AG20443 (cell line): ENCODE measurements at regions not wholly inside any gene's neighbourhood (a gene's known extent, or its start where the extent isn't known, plus 50 kb on each side); places are given as distances from the start of the nearest gene placed in this dataset.
A peak's percentile ranks its signal among the peaks of the same experiment; 100 is the strongest.

Experiments
- DNase-seq: peaks from one replicate; pipeline ENCODE4 v3.0.0; 2012; ENCODE audit warnings: low spot score, mixed read lengths

GRCh38 chr6:4587171-4587570, 189.0 kb upstream of the CDYL start:
- no peak for DNase-seq

DNA sequence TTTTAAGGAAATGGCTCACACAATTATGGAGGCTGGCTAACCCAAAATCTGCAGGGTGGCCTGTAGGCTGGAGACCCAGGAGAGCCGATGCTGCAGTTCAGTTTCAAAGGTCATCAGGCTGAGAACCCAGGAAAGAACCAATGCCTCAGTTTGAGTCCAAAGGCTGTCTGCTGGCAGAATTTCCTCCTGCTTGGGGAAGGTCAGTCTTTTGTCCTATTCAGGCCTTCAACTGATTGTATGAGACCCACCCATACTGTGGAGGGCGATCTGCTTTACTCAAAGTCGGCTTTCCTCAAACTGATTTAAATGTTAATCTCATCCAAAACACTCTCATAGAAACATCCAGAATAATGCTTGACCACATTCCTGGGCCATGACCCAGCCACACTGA, 189.7 kb upstream of the CDYL start:
- no peak for DNase-seq

DNA sequence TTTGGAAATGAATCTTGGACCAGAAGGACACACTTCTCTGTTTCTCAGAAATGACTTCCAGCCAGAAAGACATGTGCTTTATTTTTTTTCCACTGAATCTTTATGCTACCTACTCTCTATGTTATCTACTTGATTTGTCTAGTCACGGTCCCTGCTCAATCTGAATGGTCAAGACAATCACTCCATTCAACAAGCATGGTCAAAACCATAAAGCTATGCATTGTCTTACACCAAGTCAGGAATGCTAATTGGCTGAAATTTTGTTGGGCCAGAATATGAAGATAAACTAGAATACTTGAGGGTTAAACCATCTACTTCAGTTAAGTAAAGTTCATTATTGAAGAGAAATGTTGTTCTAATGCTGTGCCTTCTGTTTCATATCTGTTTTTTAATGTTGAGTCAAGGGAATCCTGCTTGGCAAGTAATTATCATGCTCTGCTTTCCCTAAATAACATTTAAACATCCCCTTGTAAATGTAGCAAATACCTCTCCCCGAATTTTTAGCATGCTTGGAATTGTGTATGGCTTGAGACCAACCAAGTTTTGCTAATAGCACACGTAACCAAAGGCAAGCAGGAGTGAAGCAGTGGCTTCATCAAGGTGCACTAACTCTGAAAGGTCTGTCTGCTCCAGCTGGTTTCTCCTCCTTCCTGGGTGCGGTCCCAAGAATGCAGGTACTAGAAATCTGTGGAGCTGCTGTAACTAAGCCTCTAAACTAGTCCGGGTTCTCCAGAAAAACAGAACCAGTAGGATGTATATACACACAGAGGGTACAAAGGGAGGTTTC, 190.3 kb upstream of the CDYL start:
- DNase-seq = no peak

GRCh38 chr6:4584801-4585200, 191.4 kb upstream of the CDYL start:
- no peak for DNase-seq

- DNase-seq = no peak
Measured at GRCh38 chr6:4582506-4583417, 193.4 kb upstream of the CDYL start.

DNA sequence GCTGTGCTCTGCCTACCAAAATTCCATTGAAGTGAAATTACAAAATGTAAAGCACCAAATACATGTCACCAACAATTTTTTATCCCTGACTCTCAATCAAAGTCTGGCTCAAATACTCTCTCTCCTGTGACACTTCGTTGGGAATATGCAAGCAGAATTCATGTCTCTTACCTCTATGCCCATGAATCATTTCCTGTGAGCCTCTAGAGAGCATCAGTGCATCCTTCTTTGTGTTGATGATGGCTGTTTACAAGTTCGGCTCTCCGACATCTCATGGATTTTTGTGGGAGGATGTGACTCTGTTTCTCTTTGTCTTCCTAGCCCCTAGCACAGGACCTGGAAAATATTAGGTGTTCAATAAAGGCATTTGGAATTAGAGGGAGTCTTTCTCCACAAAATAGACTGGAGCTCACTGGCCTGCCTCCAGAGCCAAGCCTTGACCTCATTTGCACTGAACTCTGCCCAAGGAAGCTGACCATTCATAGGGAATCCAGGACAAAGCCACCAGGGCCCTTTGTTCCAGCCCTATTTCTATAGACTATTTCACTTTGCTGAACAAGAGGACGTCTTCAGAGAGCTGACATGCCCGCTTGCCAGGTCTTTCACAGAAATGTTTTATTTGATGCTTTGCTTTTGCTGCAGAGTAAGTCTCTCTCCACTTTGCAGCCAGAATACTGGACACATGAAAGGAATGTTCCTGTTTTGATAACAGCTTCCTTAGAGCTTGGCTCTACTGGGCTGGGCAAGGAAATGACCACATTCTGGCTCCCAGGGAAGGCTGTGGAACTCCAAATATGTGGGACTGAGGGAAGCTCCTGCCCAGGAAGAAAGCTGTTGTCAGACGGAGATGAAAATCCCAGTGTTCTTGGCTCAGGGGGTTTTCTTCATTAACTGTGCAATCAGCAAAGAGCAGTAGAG, 194.5 kb upstream of the CDYL start:
- DNase-seq = peak; percentile 89

DNA sequence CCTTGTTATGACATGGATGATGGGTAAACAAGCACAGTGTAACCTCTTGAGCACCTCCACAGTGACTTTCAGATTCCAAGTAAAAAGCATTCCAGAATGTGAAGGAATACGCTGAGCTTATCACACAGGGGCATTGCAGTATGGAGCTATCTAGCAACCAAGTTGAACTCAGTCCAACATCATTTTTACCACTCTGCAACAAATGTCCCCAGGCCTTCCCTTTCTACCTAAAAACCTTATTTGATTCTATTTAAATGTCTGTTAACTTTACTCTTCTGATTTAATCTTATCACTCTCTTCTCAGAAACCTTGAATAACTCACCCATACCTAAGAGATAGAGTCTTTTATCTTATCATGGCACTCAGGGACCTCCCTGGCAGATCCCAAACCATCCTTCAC, 195.8 kb upstream of the CDYL start:
- no peak for DNase-seq

DNA sequence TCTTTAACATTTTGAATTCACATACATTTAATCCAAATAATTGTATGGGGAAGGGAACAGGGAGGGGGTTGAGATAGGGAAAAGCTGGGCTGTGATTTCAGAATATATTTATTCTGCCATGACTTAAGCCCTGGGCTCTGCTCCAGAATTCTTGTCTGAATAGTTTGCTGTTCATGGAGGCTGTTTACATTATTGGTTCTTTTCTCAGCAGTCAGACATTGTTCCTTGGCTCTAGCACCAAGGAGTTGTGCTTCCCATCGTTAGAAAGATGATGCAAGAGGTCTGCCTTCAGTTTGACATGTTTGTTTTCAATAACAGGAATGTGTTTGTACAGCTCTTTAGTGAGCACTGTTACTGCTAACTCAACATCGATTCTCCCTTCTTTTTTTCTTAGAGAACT, 198.8 kb upstream of the CDYL start:
- peak; percentile 73 for DNase-seq

DNA sequence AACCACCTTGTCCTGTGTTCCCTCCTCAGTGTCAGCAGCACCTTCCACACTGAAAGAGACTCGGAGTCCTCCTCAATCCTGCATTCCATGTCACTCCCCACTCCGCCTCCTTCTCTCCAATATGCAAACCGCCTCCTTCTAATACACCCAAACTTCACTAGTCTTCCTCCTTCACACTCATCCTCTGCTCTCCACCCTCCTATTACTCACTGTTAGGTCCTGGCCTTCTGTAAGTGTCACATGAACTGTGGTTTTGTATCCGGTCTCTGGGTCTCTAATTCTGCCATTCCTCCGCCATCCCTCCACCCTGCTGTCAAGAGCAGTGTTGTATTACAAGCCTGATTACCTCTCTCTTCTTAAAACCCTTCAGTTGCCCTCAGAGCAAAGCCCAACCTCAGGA, 200.5 kb upstream of the CDYL start:
- DNase-seq = no peak

DNA sequence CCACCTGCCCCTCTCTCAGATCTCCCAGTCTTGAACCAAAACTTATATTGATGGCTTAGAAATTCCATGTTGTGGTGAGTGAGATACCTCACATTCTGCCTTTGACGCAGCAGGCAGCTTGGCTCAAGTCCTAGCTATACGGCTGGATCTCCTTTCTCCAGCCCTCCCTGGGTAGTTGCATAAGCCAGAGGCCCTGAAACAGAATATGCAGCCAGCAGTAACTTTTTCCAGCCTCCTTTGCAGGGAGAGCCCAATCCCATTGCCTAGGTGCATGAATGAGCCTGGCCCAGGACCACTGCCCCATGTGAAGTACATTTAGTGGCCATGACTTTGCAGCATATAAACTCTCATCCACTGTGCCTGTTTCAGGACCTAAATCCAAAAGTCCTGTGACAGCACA, 202.2 kb upstream of the CDYL start:
- DNase-seq = no peak

DNA sequence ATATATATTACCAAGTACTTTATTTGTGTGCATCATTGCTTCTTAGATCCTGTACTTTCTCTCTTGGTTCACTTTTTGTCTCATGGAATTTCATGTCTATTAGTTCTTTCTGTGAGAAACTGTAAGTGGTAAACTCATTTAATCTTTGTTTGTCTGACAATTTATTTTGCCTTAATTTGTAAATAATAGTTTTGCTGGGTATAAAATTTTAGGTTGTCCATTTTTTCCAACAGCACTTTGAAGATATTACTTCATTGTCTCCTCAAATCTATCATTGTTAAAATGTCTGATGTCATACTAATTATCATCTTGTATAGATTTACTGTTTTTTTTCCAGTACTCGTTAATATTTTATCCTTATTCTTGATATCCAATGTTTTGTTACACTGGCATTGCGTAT, 205.2 kb upstream of the CDYL start:
- no peak for DNase-seq

DNA sequence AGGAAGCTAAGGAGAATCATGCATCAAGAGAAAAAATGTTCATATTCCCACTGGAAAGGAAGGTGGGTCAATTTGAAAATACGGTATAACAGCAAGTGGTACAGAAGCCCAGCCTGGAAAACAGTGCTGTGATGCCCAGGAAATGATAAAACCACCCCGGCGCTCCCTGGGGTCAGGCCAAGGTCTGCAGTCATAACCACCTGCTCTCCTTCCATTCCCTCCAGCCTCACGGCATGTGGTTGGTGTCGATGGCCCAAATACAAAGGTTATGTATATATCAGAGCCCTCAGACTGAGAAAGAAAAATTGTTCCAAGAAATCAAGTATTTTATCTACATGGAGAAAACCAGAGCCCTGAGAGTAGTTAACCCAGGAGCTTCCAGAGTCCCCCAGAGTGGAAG, 208.1 kb upstream of the CDYL start:
- DNase-seq = no peak

- DNase-seq = peak; percentile 55
Measured at GRCh38 chr6:4567141-4567540, 209.1 kb upstream of the CDYL start.

DNA sequence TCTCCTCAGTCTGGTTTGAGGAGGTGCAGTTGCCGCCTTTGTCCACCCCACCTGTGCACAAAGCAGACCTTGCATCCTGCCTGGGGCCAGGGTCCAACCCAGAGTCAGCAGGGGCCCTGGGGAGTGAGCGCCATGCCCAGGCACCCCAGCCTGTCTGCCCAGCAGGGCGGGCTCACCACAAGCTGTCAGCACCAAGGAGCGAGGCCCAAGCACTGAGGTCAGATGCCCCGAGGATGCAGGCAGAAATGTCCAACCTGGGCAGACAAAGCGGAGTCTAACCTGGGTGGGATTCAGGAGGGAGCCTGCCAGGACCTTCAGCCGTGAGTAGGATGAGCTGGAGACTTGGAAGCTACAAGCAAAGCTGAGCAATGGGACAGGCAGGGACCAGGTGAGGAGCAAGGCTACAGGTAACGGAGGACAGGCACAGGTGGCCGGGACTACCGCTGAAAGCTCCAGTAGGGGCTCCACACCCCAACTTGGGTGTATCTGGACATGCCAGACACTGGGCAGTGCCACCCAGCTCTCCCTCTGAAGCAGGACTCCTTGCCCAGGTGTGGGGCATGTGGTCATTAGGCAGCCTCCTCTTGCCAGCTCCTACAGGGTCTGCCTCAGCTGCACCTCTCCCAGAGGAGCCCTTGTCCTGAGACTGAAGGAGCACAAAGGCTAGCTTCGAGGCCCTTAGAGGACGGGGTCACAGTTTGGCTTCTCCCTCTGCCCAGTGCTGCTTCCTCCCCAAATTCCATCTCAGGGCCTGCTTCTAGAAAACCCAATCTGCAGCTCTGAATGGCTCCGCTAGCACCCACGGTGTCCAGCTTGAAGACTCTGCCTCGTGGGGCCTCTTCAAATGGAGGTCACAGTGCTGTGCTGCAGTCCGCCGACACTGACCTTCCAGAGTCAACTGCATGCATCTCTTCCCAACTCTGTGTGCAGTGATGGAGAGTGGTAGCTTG, 210.6 kb upstream of the CDYL start:
- DNase-seq = no peak

GRCh38 chr6:4564801-4565271, 211.4 kb upstream of the CDYL start:
- DNase-seq = no peak

- no peak for DNase-seq
Measured at GRCh38 chr6:4563877-4564276, 212.3 kb upstream of the CDYL start.

DNA sequence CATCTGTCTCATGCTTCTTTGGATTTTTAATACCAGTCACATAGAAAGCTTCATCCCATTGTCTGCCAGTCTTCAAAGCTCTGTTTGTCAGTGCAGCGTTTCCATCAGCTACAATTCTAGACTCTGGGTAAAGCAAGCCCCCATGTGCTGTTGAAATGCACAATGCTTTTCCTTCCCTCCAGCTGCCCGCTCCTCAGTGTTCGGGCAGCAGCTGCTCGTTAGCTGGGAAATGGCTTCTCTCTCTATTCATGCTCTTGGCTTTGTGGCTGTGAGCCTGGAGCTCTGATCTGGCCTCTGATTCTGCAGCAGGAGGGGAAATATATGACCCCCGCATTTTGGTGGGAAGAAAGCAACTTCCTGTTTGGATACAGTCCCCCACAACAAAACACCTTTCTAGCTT, 213.0 kb upstream of the CDYL start:
- DNase-seq = no peak

- DNase-seq = no peak
Measured at GRCh38 chr6:4561773-4562400, 214.3 kb upstream of the CDYL start.

DNA sequence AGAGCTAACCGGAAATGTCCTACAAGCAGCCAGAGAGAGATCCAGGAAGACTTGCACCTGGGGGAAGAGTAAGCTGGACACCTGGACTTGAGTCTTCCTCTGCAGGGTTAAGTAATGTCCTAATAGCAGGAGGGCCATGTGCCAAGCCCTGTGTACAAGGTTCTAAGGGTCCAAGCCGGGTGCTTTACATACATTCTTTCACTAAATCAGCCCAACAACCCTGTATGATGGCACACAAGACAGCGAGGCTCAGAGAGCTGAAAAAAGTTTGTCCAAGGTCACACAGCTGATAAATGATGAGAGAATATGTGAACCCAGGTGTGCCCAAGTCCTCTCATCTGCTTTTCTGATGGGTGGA, 215.1 kb upstream of the CDYL start:
- no peak for DNase-seq

DNA sequence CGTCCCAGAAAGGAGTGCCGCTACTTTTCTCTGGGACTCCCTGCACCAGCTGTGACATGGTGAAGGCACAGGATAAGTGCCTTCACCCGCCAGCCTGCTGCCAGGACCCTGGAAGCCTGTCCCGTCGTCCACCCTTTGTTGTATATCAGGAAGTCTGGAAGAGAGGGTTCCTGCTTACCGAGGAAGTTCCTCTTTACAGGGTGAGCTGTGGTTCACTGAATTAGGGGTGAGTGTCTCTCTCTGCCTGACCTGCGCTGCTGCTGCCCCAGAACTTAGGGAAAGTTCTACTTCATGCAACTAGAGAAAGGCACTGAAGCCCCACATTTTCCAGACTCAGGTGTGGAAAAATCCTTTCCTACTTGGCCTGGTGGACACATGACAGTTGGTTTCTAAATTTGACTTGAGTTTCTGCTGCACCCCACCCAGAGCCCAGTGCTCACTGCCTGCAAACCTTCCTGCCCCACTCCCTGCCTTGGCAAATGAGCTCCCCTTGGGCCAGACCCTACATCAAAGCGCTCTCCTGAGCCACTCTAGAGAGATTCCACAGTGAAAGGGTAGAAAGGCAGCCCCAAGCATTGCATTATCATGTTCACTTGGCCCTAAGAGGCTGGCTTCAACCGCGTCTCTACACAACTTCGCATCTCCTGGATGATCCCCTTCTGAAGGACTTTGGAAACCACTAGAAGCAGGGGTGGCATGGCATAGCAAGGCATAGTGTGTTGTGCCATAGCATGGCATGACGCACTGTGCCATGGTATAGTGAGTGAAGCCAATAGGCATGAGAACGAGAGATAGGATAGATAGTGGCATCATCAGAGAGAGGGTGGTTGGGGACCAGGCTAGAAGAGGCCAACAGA, 215.8 kb upstream of the CDYL start:
- DNase-seq = no peak
